Stimulated activated CD8-positive, alpha-beta memory T cell treated with anti-CD3 and anti-CD28 coated beads, Interleukin-7, amount 100 ng/mL, for 4 hours (primary cell): ENCODE measurements at regions not wholly inside any gene's neighbourhood (a gene's known extent, or its start where the extent isn't known, plus 50 kb on each side); places are given as distances from the start of the nearest gene placed in this dataset.
A peak's percentile ranks its signal among the peaks of the same experiment; 100 is the strongest.

Experiments
- DNase-seq, 2 donors: peaks; one replicate each; pipeline ENCODE4 v3.0.0-alpha.2; 2020; ENCODE audit warnings: low read depth in 2 of 2

DNA sequence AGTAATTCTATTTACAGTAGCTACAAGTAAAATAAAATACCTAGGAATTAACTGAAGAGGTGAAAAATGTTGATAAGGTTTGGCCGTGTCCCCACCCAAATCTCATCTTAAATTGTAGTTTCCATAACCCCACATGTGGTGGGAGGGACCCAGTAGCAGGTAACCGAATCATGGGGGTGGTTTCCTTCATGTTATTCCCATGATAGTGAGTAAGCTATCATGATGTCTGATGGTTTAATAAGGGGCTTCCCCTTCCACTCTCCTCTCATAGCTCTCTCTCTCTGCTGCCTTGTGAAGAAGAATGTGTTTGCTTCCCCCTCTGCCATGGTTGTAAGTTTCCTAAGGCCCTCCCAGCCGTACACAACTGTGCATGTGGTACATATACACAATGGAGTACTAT, 1170.7 kb downstream of the BCL11B start:
- no peak for DNase-seq

DNA sequence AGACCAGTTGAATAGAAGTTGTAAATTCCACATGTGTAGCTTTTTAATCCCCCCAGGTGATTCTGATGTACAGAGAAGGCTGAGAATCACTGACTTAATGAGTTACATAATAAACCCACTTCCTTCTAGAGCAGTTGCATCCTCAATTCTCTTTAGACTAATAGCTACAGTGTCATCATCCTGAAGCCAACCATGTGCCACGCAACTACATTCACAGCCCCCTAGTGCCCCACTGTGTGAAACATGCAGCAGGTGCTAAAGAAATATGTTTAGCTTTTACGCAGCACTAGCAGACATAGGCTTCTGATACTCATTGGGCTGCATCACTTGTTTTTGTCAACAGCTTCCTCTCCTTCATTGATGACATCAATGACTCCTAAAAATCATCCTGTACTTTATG, 1168.3 kb downstream of the BCL11B start:
- peak; percentile 9 to 12 for DNase-seq

DNA sequence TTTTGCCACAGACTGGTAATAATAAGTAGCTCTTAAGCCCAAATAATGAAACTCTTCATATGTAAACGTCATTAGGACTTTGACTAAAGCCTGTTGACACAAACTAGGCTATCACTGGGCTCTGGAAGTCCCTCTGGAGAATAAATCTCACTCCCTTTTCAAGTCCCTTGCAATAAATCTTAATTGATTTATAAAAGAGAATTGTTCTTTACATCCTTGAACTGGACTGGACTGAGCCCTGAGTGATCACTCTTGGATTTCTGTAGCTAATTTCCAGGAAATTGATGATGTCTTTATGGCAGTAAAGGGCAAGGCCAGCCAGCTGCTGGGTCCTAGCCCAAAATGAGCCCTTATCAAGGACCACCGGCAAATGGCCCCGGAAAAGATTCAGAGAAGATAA, 1162.7 kb downstream of the BCL11B start:
- DNase-seq = no peak

DNA sequence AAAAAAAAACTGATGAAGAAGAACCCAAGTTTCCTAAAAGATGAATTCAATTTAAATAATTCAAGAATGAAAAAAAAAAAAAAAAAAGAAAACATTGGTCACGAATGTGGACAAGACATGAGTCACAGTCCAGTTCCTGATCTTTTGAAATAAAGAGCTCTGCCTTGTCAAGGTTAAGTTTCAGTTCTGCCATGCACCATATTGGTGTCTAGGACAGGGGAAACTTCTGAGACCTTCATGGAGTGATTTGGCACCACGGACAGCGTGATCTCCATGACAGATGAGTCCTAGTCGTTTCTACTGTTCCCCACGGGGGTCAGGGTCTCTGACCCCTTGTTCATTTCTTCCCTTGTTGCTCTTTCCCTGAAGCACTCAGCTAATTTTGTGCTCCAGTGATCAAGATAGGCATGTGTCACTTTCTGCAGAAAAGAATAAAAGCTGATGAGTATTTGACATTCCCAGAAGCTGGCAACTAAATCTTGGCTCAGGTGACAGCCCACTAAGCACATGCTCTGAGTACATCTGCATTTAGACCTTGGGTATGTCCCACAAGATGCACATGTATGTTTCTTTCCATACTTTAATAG, 1159.7 kb downstream of the BCL11B start:
- DNase-seq = no peak

DNA sequence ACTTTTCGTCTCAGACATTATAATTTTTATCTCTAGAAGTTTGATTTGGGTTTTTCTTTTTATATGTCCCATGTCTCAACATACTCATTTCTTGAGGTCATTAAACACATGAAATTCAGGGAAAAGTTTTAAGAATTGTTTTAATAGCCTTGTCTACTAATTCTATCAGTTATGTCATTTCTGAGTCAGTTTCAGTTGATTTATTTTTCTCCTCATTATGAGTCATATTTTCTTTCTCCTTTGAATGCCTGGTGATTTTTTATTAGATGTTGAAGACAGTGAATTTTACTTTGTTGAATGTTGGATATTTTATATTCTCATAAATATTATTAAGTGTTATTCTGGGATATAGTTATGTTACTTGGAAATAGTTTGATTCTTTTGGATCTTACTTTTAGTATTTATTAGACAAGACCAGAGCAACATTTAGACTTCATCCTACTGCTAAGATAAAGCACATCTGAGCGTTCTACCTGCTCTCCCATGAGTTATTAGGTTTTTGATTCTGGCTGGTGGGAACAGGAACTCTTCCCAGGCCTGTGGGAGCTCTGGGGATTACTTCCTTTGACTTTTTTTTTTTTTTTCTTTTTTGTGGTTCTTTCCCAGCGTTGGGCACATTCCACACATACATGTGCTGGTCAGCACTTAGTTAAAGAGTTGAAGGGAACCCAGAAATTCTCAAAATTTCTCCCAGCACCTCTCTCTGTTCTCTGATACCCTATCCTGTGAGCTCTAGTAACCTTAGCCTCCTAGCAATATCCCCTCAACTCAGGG, 1157.7 kb downstream of the BCL11B start:
- DNase-seq = no peak

DNA sequence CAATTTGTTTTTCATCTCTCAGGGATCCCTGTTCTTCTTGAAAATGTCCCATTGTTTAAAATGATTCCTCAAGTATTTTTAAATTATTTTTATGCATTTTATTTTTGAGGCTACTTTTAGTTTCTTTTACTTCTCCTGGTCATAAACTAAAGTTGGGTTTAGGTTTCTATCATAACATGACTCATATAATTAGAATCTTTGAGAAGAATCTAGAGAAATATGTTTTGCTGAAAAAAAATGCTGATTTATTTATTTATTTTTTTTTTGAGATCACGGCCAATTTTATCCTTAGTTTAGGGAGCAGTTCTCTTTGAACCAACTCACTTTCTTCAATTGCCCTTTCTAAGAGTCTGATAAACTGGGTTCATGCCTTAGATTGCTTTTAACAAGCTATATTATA, 1157.1 kb downstream of the BCL11B start:
- no peak for DNase-seq

DNA sequence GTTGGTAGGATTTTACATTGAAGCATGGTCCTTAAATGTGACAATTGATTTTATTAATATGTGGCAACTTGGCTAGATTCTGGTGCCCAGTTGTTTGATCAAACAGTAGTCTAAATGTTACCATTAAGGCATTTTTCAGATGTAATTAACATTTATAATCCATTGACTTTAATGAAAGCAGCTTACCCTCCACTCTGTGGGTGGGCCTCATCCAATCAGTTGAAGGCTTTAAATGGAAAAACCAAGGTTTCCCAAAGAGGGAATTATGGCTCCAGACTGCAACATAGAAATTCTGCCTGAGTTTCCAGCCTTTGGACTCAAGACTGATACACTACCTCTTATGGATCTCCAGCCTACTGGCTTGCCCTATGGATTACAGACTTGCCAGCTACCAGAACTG, 1153.2 kb downstream of the BCL11B start:
- DNase-seq = no peak

DNA sequence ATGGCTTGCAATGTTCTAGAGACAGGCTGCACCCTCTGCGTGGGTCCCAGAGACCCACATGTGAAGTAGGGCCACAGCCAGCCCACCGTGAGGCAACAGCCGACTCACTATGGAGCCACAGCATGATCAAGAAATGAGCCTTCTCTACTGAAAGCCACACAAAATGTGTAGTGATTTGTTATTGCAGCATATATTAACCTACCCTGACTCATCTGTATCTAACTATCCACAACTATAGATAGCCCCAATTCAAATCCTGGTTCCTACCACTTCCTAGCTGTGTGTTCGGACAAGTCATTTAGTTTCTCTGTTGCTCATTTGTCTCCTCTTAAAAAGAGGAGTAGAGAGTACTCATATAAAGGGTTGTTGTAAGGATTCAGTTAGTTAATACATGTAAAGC, 1152.3 kb downstream of the BCL11B start:
- no peak for DNase-seq

DNA sequence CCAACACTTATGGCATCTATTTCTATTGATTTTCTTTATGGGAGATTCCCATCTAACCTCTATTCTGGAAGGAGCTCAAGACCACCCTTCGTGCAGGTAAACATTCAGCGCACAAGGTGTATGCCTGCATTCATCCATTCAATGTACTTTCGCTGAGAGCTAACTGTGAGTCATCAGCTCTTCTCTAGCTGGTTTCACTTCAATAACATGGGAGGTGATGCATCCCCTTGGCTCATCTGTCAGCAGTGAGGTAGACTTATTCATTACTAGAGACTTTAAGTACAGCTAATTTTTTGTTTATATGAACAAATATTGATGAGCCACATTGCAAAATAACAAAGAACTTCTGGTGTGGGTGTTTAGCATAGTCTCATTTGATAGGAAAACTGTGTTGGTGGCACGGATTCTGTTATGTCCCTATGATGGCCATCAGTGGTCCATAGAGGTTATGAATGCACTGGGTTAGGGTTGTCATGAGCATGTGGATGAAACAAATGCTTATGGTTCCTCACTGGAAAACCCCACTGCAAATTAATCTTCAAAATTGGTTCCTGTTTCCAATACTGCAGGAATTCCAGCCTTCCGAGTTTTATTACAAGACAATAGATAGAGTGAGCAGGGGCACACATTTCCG, 1151.0 kb downstream of the BCL11B start:
- DNase-seq = no peak

DNA sequence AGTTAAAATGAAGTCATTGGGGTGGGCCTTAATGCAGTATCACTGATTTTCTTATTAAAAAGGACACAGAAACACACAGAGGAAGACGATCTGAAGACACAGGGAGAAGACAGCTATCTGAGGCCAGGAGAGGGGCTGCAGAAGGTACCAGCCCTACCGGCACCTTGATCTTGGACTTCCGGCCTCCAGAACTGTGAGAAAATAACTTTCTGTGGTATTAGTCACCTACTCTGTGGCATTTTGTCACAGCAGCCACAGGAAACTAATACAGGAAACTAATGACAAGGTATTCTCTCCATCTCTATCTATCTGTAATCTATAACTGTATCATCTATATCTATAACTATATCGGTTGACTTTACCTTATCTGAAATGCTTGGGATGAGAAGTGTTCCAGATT, 1149.5 kb downstream of the BCL11B start:
- no peak for DNase-seq

DNA sequence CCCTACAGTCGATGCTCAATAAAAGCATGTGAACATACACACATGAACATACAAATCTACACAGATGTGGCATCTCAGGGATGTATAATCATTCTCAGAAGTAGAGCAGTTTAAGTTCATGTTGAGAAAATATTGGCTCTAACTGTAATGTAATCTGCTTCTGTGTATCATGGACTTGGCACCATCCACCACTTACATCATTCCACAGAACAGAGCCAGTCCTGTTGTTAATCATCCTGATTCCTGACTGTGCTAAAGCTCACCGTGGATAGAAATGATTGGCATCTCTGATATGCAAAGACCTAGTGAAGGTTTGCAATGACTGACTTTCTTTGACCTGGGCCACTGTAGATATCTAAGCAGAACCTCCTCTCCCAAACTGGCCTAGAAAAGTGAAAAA, 1141.3 kb downstream of the BCL11B start:
- DNase-seq = no peak

DNA sequence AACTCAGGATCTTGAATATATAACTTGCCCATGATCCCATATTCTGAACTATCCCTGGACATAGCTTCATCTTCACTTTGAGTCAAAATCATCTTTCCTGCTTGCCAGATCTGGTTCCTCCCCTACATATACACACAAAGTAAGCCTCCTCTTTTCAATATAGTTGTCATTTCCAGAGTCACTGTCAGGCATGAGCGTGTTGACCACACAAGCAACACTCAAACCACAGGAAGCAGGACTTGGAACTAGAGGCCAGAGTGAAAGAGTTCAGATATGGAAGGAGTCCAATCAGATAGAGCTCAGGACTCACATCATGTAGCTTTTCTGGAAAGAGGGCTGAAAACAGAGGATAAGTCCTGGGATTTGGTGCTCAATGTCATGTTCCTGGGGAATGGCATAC, 1140.6 kb downstream of the BCL11B start:
- no peak for DNase-seq

DNA sequence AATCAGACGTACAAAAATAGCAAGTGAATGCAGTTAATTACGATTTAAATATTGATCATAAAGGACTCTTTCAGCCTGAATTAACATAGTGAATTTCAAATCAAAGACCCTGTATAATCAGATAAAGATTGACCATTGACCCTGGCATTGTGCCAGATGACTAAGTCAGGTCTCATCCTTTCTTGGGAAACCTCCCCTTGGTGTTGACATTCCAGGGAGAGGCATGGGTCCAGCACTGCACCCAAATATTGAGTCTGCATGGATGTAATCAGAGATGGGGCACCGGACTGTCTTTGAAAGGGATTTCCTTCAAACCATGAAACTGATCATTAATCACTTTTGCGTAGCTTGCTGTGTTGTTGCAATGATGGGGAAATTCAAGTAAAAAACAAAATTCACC, 1138.2 kb downstream of the BCL11B start:
- DNase-seq = no peak

DNA sequence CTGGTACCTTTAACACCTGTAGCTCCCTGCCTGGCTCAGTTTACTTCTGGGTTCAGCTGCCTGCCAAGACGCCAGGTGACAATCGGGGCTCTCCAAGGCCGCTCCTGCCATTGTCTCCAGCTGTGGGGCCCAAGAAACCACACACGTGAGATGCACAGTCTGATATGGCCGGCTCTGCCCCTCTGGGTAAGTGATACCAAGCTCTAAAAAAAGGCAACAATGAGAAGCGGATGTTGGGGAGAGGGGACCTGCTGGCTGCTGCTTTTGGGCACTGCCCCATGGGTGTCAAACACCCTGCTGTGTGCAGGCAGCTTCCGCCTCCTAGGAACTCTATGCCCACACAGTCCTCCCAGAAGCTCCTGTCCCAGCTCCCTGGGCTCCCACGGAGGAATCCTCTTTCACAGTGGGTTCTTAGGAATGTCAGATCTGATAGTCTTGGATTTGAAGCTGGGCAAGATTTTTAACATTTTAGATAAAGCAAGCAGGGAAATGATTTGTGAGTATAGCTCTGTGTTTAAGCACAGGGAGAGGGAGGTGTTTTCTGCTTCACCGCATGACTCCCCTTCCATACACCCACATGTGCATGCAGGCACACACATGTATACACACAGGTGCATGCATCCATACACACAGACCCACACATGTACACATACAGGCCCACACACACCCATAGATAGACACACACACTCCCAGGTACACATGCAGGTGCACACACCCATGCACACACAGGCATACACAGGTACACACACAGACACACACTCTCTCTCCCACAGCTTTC, 1135.8 kb downstream of the BCL11B start:
- no peak for DNase-seq

DNA sequence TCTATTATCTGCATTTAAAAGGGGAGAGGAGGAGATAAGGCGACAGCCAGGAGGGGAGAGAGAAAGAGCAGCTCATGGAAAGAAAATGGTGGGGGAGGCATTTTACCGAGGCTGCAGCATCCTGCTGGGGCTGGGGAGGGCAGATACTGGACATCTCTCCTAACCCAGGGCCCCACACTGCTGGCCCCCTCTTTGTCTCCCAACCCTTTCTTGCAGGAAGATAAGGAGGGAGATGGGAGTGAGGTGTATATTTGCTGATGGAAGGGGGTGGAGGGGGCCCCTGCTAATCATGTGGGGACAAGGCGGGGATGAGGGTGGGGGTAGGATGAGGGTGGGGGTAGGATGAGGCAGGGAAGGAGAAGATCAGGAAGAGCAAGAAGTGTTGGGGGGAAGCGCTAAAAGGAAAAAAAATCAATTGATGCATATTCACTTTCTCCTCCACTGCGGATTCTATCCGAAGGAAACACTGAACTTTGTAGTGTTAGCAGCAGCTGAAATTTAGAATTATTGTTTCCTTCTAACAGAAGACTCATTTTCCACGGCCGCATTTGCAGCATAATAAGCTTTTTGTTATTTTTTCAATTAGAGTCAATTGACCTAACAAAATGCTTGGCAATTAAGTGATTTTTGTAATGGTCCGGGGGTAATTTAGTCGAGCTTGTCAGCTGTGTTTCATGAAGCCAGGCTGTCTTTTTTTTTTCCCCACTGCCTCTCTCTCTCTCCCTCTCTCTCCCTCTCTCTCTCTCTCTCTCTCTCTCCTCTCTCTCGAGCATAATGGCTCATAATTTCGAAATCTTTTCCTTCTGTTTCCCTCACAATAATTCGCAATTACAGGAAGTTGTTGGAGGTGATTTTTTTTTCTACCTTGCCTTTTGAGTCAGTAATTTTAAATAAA, 1134.6 kb downstream of the BCL11B start:
- DNase-seq = no peak

DNA sequence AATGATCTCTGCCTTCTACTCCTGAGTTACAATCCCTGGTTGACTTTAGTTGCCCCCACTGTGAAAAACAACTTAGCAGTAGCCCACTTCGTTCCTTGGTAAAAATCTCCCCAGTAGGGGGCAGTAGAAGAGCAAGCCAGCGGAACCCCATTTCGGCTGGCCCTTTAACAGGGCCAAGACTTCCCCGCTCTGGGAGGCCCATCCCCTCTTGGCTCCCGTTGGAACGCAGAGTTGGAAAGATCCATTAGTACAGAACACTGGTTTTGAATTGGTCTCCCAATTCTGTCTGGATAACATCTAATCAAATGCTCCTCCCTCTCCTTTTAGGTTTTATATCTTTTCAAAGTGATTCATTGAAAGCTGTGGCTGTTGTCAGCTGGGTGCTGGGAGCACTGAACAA, 1133.3 kb downstream of the BCL11B start:
- DNase-seq = peak; percentile 40 to 53

DNA sequence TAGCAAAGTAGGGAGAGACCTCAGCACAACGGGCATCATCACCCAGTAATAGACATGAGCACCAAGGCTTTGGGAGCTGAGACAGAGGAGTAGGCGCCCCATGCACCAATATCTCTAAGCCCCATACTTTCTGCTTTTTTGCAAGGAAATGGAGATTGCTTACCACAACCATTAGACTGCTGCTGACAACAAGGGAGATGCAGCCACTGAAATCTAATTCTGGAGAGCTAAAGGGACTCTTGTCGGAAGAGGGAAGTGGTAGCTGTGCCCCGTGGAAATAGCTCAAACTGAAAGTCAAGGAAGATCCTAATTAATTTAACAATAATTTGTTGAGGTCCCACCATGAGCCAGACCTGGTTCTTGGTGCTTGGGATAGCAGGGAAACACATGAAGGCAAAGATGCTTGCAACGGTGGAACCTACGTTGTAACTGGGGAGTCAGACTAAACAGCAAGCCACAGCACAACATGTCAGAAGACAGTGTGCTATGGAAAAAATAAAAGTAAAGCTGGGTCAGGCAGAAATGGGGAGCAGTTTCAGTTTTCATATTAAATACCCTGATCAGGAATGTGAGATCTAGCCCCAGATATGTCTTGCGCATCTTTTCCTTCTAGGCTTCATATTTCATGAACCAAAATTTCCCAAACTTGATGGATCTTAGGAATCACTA, 1131.0 kb downstream of the BCL11B start:
- DNase-seq = no peak

DNA sequence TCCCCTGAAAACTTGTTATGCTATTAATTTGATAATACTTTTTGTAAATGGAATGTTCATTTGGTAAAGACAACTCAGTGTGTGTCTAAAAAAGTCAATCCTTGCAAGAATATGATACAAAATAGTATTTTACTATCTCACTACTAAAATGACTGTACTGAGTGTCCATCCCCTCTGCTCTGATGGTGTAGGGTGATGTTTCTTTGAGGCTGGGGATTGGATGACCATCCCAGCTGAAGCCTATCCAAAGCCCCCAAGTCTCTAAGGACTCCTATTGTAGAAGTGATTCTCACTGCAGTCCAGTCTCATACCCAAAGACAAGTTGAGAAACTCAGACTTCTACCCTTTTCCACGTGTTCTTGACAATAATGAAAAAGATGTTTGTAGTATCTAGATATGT, 1128.4 kb downstream of the BCL11B start:
- no peak for DNase-seq

DNA sequence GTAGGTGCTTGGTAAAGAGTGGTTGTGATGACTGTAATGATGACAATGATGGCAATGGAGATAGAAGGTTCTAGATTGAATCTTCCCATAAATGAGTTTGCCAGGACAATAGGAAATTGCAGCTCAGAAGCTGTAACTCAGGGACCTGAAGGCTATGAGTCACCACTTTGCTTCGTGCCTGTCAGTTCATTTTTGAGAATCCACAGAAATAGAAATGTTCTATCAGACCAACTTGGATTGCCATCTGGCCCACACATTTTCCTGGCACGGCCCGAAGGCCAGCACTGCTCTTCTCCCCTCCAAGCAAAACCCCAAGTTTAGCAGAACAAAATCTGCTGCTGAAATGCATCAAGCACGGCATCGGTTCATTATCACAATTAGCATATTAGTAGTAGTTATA, 1127.0 kb downstream of the BCL11B start:
- no peak for DNase-seq

DNA sequence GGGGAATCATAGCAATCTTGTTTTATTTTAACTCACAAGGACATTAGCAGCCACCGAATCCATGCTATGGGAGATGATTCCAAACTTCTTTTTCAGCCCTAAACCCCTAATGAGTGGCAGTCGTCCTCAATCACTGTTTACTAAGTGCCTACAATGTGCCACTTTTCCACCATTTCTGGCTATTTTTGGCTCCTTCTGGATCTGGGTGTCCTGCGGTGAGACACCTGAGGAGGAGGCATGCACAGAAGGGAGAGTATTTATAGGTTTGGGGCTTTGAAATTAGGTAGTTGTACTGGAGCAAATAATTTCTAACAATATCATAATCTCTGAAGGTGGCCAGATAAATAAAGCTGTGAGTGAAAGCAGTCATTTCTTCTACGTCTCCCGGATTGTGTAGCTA, 1125.6 kb downstream of the BCL11B start:
- no peak for DNase-seq

DNA sequence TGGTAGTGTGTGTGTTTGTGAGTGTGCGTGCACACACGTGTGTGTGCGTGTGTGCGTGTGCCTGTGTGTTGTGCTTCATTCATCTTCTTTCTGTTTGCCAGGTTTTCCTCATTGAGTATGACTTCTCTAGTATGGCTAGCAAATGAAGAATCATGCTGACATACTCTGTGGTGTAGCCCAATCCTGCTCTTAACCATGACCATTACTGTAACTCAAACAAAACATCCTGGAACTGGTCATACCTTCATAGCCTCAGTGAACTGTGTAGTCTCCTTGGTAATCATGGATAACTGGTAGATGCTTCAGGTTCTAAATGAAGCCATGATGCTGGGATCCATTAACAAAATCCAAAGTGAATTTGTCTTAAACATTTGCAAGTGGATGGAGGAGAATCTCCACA, 1117.7 kb downstream of the BCL11B start:
- DNase-seq = no peak
